Midbrain (tissue), 1 donor: ENCODE measurements at regions not wholly inside any gene's neighbourhood (a gene's known extent, or its start where the extent isn't known, plus 50 kb on each side); places are given as distances from the start of the nearest gene placed in this dataset.

Experiments used
- DNase-seq: peaks from one replicate; lab custom pipeline; 2025; lab: John Stamatoyannopoulos, UW

DNA sequence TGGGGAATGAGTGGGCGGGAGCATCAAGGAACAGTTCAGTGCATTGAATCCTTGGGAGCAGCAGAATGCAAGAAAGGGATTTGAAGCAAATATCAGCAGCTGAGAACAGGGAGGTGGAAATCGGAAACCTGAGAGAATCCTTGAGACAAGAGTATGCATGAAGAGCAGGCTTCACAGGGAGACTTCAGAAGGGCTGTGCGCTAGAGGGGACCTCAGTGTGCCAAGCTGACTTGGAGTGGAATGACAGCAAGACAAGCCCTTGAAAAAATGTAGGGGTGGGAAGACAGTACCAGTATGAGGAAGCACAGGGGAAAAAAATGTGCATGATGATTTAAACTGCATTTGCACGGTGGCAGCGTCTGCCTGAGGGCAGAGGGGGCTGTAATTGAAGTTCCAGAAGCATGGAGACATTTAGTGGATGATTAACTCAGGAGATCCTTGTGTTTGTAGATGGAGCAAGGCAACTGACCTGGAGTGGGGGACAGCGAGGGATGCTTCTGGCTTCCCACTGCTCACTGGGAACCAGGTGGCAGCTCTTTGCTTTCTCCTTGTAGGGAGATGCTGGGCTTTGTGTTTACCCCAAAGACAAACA lies 204.9 kb upstream of the PLET1 start:
- no peak for DNase-seq

GRCh38 chr11:112467721-112468120 lies 207.1 kb upstream of the PLET1 start:
- no peak for DNase-seq

GRCh38 chr11:112469376-112469775 lies 208.7 kb upstream of the PLET1 start:
- DNase-seq = no peak

GRCh38 chr11:112470355-112470754 lies 209.7 kb upstream of the PLET1 start:
- no peak for DNase-seq

GRCh38 chr11:112471731-112472130 lies 211.1 kb upstream of the PLET1 start:
- DNase-seq = no peak

GRCh38 chr11:112477152-112477551 lies 216.5 kb upstream of the PLET1 start:
- no peak for DNase-seq

DNA sequence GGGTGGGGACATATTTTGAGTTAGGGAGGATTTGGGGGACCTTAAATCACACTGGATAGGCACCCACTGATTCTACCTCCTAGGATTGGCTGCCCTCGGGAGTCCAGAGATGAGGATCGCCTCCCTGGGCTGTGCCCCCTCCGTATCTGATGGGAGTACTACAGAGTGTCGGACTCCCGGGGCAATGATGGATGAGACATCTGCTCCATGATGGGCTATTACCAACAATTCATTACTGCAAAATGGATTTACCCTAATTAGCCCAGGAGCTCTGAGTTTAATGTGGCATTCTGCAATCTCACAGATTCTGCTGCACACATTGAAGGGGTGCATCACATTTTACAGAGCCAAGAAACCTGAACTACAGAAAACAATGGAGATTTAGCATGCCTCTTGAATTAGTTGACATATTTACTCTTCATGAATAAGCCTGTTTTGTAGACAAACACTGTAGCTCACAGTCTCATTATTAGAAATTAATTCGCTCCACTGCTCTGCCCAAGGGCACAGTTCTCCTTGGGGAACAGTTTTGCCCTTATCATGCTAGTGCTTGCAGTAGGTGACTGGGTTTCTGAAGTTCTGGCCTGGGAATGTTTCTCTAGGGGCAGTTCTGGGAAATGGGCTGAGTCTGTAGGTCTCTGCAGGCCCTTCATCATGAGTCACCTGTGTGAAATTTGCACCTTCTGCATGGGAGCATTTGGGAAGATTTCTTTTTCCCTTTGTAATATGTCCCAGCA lies 217.1 kb upstream of the PLET1 start:
- no peak for DNase-seq

DNA sequence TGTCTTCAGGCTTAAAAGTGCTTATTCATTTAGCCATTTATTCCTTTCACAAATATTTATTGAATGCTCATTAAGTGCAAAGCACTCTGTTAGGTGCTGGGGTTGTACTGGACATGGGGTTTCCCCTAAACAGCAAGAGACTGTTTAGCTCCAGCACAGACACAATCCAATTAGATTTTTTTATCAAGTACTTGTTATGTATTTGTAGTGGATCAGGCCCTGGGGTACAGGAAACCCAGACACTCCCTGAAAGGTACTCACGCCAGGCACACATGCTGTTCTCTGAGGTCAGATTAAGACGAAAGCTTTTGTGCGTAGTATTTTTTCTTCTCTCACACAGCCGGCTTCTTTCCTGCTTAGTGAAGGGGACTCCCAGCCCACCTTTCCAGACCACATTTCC lies 218.1 kb upstream of the PLET1 start:
- no peak for DNase-seq

DNA sequence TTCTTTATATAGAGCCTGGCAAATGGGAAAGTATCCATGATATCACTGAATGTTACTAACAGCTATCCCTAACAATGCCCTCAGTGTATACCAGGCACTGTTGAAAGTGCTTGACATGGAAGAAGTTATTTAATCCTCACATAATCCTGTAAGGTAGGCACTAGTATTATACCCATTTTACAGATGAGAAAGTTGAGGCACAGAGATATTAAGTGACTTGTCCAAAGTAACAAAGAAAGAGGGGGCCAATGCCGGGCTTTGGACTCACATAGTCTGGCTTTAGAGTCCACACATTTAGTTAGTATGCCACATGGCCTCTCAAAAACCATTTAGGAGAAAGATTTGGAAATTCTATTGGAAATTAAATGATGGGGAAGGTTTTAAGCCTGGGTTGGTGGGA lies 220.8 kb upstream of the PLET1 start:
- no peak for DNase-seq

DNA sequence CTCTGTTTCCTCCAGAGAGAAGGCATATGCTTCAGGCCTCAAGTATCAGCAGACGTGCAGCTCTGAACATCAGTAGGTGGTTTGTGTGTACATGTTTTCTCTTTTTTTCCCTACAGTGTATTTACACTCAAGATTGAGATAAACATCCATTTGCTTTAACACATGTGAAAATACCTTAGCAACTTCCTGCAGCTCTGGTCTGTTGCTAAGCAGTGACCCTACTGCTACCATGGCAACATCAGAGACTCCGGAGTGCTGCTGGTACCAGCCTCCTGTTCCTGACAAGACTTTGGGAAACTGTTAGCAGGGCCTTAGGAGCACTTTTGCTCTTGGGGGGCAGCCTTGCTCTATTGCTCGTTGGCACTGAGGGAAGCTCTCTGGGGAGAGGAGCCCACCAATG lies 221.2 kb upstream of the PLET1 start:
- no peak for DNase-seq

DNA sequence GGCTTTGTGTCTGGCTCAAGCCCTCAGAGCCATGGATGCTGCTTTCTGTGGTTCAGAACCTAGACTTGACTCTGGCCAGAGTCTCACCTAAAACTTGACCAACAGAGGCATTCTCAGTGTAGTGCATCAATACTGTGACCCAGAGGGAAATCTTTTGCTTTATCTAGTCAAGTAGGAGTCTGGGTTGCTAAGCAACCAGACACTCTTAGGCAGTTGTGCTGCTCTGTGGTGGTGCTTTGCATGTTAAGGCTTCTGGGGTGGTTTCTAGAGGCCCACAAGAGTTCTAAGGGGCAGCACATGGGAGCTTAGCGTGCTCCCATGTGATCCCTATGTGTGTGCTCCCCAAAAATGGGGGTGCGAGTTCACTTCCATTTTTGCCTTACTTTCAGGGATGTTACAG lies 224.6 kb upstream of the PLET1 start:
- no peak for DNase-seq

- no peak for DNase-seq
Observed at GRCh38 chr11:112497826-112498225, 237.2 kb upstream of the PLET1 start.

GRCh38 chr11:112498701-112499100 lies 238.0 kb upstream of the PLET1 start:
- no peak for DNase-seq

DNA sequence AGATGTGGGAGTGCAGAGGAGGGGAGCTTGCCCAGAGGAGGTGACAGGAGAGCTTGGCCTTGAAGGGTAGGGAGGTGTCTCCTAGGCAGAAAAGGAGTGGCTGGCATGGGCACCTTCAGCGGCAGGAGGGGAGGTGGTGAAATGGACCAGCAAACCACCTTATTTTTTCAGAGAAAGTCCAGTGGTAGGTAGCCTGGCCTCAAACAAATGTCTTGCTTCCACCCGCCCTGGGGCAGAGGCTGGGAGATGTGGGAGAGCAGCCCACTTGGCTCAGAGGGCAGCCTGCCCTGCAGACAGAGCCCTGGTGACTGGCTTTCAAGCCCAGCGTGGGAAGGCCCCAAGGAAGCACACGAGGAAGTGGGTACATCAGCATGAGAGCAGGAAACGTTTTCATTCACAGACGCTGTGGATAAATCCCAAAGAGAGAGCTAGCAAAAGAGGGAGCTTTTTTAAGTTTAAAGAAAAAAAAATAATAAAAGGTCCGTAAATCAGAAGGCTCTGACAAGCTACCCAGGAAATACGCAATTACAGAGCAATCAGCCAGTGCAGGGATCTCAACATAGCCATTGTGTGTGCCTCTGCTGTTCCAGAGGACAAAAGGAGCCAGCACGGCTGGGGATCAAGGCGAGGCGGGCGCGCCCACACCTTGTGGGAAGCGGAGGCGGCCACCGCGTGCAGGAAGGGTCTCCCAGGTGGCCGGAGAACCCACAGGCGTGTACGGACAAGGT lies 238.7 kb upstream of the PLET1 start:
- DNase-seq = no peak

GRCh38 chr11:112499881-112500204 lies 239.2 kb upstream of the PLET1 start:
- DNase-seq = no peak

GRCh38 chr11:112503410-112503809 lies 242.8 kb upstream of the PLET1 start:
- no peak for DNase-seq

GRCh38 chr11:112504056-112504455 lies 243.4 kb upstream of the PLET1 start:
- no peak for DNase-seq

- no peak for DNase-seq
Observed at GRCh38 chr11:112506852-112507251, 246.2 kb upstream of the PLET1 start.

DNA sequence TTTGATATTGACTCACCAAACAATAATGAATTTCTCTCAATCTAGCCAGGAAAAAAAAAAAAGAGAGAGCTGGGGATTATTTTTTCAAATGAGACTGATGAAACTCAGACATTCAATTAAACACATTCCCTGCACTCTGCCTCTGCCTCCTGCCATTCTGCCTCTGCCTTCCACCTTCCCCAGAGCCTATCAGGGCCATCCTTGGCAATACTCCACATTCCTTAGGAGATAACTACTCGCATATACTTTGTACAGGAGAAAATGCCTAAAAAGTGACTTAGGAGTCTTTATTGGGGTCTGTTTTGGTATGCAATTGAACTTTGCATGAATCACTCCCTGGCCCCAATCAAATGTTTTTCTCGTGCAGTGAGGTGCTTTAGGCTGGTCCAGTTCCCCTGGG lies 246.6 kb upstream of the PLET1 start:
- no peak for DNase-seq

DNA sequence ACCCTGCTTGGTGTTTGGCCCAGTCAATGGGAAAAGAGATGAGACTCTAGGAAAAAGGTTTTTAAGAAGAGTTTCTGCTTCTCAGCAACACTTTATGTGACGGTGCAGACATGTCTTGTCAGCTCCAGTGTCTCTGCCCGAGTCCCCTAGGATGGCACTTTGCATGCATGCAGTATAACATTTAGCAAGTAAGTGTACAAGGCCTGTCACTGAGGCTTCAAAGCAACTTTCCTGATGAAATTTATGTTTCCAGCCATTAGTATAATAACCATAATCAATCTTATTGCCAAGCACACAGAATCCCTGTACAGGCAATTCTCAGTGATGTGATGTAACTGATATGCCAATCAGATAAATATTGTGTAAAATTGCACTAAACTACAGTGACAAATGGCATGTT lies 248.1 kb upstream of the PLET1 start:
- DNase-seq = no peak

GRCh38 chr11:112509300-112509699 lies 248.6 kb upstream of the PLET1 start:
- no peak for DNase-seq

- DNase-seq = no peak
Observed at GRCh38 chr11:112511271-112511670, 250.6 kb upstream of the PLET1 start.

DNA sequence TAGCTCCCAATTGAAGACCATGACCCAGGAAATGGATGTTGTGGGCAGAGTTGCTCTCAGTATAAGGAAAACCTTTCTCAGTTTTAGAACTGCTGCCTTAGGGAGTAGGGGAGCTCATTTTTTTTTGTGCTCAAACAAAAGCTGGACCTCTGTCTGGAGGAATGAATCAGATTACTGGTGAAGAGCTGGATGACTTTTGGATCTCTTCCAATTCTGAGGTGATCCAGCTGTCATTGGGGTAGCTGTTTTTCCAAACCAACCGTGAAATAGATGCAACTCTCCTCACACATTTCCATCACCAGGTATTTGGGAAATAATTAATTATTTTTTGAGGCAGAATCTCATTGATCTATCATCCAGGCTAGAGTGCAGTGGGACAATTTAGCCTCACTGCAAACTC lies 251.3 kb upstream of the PLET1 start:
- DNase-seq = no peak

DNA sequence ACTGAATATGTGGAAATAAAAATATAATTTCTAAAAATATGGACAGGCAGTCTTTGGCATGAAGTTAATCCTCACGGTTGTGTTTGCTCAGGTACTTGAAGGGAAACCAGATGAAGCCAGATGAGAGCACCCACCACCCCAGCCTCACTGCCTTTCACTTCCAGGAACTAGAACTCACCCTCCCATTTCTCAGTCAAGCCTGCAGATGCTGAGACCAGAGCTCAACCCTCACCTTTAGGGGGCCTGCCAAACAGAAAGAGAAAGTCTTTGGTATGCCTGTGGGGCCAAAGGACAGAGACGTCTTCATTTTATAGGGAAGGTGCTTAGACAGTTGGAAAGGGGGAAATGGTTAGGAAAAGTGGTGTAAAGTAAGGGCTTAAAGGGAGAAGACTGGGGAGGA lies 252.8 kb upstream of the PLET1 start:
- DNase-seq = no peak
